ENCODE measurements at regions not wholly inside any gene's neighbourhood (a gene's known extent, or its start where the extent isn't known, plus 50 kb on each side); places are given as distances from the start of the nearest gene placed in this dataset.

DNA sequence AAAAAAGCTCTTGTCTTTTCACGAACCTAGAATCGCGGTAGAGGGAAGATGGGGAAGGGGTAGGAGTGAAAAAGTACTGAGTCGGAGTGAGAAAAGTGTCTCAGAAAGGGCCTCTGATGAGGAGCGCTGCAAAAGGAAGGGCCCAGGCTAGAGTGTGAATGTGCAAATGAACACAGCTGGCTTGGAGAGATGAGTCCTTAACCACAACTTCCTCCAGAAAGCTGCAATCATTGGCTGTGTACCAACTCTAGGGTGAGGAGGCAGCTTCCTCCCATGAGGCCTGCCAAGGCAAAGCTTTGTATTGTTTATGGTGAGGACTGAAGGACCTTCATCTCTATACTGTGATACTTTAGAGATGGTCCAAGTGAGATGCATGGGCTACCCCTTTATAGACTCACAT lies 566.9 kb upstream of the ANO5 start:
- intact Hi-C loops (cut with DNase I) = no loop called here
- Histone ChIP-seq H3K9ac (ENCODE audit: low read length in 3 of 3) (no peak overlapping the region), H3K9me3 (ENCODE audit: control insufficient read depth in 2 of 3, insufficient read depth in 1 of 3, low read length in 3 of 3) (peaks cover 0 to 4% (median 0%) of the 10 kb centered on the region in 3 donors), H3K4me1 (ENCODE audit: control insufficient read depth in 2 of 3, insufficient read depth in 2 of 3, low read depth in 1 of 3, low read length in 3 of 3) (no peaks in the 10 kb centered on the region), H3K27me3 (ENCODE audit: control insufficient read depth, insufficient read depth, low read length) (no peaks in the 10 kb centered on the region), H3K4me3 (ENCODE audit: low read length in 3 of 3) (no peak overlapping the region), H3K36me3 (ENCODE audit: control insufficient read depth in 2 of 3, insufficient read depth in 3 of 3, low read length in 3 of 3) (no peaks in the 10 kb centered on the region), H3K27ac (ENCODE audit: low read depth in 2 of 2, low read length in 2 of 2) (no peak overlapping the region)
- no peak for FAIRE-seq
- DNase-seq = no peak
- TF ChIP-seq, protein P1, sequence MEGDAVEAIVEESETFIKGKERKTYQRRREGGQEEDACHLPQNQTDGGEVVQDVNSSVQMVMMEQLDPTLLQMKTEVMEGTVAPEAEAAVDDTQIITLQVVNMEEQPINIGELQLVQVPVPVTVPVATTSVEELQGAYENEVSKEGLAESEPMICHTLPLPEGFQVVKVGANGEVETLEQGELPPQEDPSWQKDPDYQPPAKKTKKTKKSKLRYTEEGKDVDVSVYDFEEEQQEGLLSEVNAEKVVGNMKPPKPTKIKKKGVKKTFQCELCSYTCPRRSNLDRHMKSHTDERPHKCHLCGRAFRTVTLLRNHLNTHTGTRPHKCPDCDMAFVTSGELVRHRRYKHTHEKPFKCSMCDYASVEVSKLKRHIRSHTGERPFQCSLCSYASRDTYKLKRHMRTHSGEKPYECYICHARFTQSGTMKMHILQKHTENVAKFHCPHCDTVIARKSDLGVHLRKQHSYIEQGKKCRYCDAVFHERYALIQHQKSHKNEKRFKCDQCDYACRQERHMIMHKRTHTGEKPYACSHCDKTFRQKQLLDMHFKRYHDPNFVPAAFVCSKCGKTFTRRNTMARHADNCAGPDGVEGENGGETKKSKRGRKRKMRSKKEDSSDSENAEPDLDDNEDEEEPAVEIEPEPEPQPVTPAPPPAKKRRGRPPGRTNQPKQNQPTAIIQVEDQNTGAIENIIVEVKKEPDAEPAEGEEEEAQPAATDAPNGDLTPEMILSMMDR (IDR thresholded peaks at IDR 0.05; ENCODE audit: borderline replicate concordance, extremely low read depth, insufficient read depth) = no peak

DNA sequence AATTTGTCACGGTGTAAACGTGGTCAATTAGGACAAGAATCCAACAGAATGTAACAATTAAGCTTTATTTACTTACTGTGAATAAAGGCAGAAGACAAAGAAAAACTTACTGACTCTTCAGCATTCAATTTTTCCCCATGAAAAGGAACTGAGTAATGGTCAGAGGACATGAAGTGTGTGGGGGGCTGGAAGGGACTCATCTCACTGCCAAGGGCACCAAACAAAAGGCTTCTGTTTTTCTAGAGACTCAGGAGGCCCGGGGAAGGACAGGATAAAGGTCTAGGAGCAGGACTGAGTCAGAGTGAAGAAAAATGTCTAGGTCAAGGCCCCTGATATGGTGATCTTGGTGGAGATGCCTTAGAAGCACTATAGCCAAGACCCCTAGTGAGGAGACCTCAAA lies 564.2 kb upstream of the ANO5 start:
- DNase-seq (no peak), FAIRE-seq (no peak)
- intact Hi-C loops (cut with DNase I) = no loop called here
- H3K36me3 ChIP-seq (ENCODE audit: control insufficient read depth in 2 of 3, insufficient read depth in 3 of 3, low read length in 3 of 3) = no peaks in the 10 kb centered on the region
- no peak overlapping the region for H3K9ac ChIP-seq (ENCODE audit: low read length in 3 of 3)
- H3K27me3 ChIP-seq (ENCODE audit: control insufficient read depth, insufficient read depth, low read length) = no peaks in the 10 kb centered on the region
- H3K27ac ChIP-seq (ENCODE audit: low read depth in 2 of 2, low read length in 2 of 2) = no peak overlapping the region
- H3K4me1 ChIP-seq (ENCODE audit: control insufficient read depth in 2 of 3, insufficient read depth in 2 of 3, low read depth in 1 of 3, low read length in 3 of 3) = no peaks in the 10 kb centered on the region
- peaks cover 0 to 4% (median 0%) of the 10 kb centered on the region in 3 donors for H3K9me3 ChIP-seq (ENCODE audit: control insufficient read depth in 2 of 3, insufficient read depth in 1 of 3, low read length in 3 of 3)
- TF ChIP-seq, protein P1 (IDR thresholded peaks at IDR 0.05; ENCODE audit: borderline replicate concordance, extremely low read depth, insufficient read depth) = no peak
- H3K4me3 ChIP-seq (ENCODE audit: low read length in 3 of 3) = no peak overlapping the region

DNA sequence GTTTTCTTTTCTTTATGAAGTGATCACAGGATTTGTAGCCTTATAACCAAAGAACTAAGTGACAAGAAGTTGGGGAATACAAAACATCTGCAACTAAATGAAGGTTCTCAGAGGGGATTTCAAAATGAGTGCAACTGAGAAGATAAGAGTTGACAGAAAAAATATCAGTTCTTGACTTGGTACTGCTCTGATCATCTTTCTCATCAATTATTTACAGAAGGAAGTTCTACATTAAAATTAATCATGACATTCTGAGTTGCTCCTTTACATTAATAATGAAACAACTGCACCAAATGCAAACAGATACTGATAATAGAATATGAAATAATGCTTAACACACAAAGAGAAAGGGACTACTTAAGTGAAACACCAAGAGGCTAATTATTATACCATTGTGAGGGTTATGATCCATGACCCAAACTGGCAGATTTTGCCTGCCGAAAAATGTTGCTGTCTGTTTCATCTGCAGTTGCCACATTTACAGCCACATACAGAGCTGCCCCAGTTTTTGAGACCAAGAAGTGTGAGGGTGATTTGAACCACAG lies 561.9 kb upstream of the ANO5 start:
- H3K36me3 ChIP-seq (ENCODE audit: control insufficient read depth in 2 of 3, insufficient read depth in 3 of 3, low read length in 3 of 3) = no peaks in the 10 kb centered on the region
- H3K4me3 ChIP-seq (ENCODE audit: low read length in 3 of 3) = no peak overlapping the region
- TF ChIP-seq, protein P1 (IDR thresholded peaks at IDR 0.05; ENCODE audit: borderline replicate concordance, extremely low read depth, insufficient read depth) = no peak
- FAIRE-seq = no peak
- no peaks in the 10 kb centered on the region for H3K27me3 ChIP-seq (ENCODE audit: control insufficient read depth, insufficient read depth, low read length)
- no peak overlapping the region for H3K27ac ChIP-seq (ENCODE audit: low read depth in 2 of 2, low read length in 2 of 2)
- H3K9me3 ChIP-seq (ENCODE audit: control insufficient read depth in 2 of 3, insufficient read depth in 1 of 3, low read length in 3 of 3) = peaks cover 0 to 4% (median 0%) of the 10 kb centered on the region in 3 donors
- no peaks in the 10 kb centered on the region for H3K4me1 ChIP-seq (ENCODE audit: control insufficient read depth in 2 of 3, insufficient read depth in 2 of 3, low read depth in 1 of 3, low read length in 3 of 3)
- no peak for DNase-seq
- intact Hi-C loops (cut with DNase I) = no loop called here
- H3K9ac ChIP-seq (ENCODE audit: low read length in 3 of 3) = no peak overlapping the region

DNA sequence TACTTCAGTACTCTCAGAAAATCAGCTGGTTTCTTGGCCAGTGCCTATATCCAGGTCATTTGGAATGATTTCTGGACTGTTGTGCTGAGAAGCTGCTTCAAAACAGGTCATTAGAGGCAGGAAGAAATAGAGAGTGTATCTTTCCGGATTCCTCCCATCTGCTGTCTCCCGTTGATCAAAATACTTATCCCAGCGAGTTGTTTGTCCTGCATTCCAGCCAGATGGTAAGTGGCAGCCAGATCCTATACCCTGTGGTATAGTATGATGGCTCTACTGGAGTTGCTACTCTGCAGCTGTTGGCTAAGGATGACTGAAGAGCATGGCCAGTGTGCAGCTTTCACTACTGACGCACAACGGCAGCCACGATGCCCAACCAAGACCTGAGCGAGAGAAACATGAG lies 560.9 kb upstream of the ANO5 start:
- Histone ChIP-seq H3K9ac (ENCODE audit: low read length in 3 of 3) (no peak overlapping the region), H3K27me3 (ENCODE audit: control insufficient read depth, insufficient read depth, low read length) (no peaks in the 10 kb centered on the region), H3K4me3 (ENCODE audit: low read length in 3 of 3) (no peak overlapping the region), H3K4me1 (ENCODE audit: control insufficient read depth in 2 of 3, insufficient read depth in 2 of 3, low read depth in 1 of 3, low read length in 3 of 3) (no peaks in the 10 kb centered on the region), H3K9me3 (ENCODE audit: control insufficient read depth in 2 of 3, insufficient read depth in 1 of 3, low read length in 3 of 3) (no peaks in the 10 kb centered on the region), H3K36me3 (ENCODE audit: control insufficient read depth in 2 of 3, insufficient read depth in 3 of 3, low read length in 3 of 3) (no peaks in the 10 kb centered on the region), H3K27ac (ENCODE audit: low read depth in 2 of 2, low read length in 2 of 2) (no peak overlapping the region)
- intact Hi-C loops (cut with DNase I) = no loop called here
- DNase-seq (peak in 1 of 5 donors; percentile 11), FAIRE-seq (no peak)
- TF ChIP-seq, protein P1 (IDR thresholded peaks at IDR 0.05; ENCODE audit: borderline replicate concordance, extremely low read depth, insufficient read depth) = no peak
